ENCODE measurements at regions not wholly inside any gene's neighbourhood (a gene's known extent, or its start where the extent isn't known, plus 50 kb on each side); places are given as distances from the start of the nearest gene placed in this dataset.

- no peak for TF ChIP-seq FOXP2 (optimal IDR thresholded peaks at IDR 0.05; ENCODE audit: borderline replicate concordance, extremely low read depth, extremely low read length, insufficient read depth)
- TF ChIP-seq POLR2AphosphoS5 (IDR thresholded peaks at IDR 0.05; ENCODE audit: low read depth, low read length): no peak
- no peak for TF ChIP-seq SIN3A (IDR thresholded peaks at IDR 0.05; ENCODE audit: borderline replicate concordance, insufficient read depth, low read length)
- TF ChIP-seq REST (IDR thresholded peaks at IDR 0.05; ENCODE audit: insufficient read depth in 1 of 2, low read depth in 2 of 2, low read length in 2 of 2): no peak
- TF ChIP-seq TAF1 (IDR thresholded peaks at IDR 0.05; ENCODE audit: borderline replicate concordance, insufficient read depth, low read length): no peak
Measured at GRCh38 chr16:59848296-59848695, 1114.2 kb upstream of the GOT2 start.

- TF ChIP-seq TAF1 (IDR thresholded peaks at IDR 0.05; ENCODE audit: borderline replicate concordance, insufficient read depth, low read length): no peak
- no peak for TF ChIP-seq POLR2AphosphoS5 (IDR thresholded peaks at IDR 0.05; ENCODE audit: low read depth, low read length)
- no peak for TF ChIP-seq FOXP2 (optimal IDR thresholded peaks at IDR 0.05; ENCODE audit: borderline replicate concordance, extremely low read depth, extremely low read length, insufficient read depth)
- TF ChIP-seq SIN3A (IDR thresholded peaks at IDR 0.05; ENCODE audit: borderline replicate concordance, insufficient read depth, low read length): no peak
- no peak for TF ChIP-seq REST (IDR thresholded peaks at IDR 0.05; ENCODE audit: insufficient read depth in 1 of 2, low read depth in 2 of 2, low read length in 2 of 2)
Measured at GRCh38 chr16:59840169-59840568, 1106.1 kb upstream of the GOT2 start.

GRCh38 chr16:59826767-59827166 lies 1092.7 kb upstream of the GOT2 start:
- TF ChIP-seq SIN3A (IDR thresholded peaks at IDR 0.05; ENCODE audit: borderline replicate concordance, insufficient read depth, low read length): no peak
- TF ChIP-seq POLR2AphosphoS5 (IDR thresholded peaks at IDR 0.05; ENCODE audit: low read depth, low read length): no peak
- no peak for TF ChIP-seq FOXP2 (optimal IDR thresholded peaks at IDR 0.05; ENCODE audit: borderline replicate concordance, extremely low read depth, extremely low read length, insufficient read depth)
- no peak for TF ChIP-seq REST (IDR thresholded peaks at IDR 0.05; ENCODE audit: insufficient read depth in 1 of 2, low read depth in 2 of 2, low read length in 2 of 2)
- TF ChIP-seq TAF1 (IDR thresholded peaks at IDR 0.05; ENCODE audit: borderline replicate concordance, insufficient read depth, low read length): no peak

- TF ChIP-seq TAF1 (IDR thresholded peaks at IDR 0.05; ENCODE audit: borderline replicate concordance, insufficient read depth, low read length): no peak
- TF ChIP-seq REST (IDR thresholded peaks at IDR 0.05; ENCODE audit: insufficient read depth in 1 of 2, low read depth in 2 of 2, low read length in 2 of 2): no peak
- TF ChIP-seq FOXP2 (optimal IDR thresholded peaks at IDR 0.05; ENCODE audit: borderline replicate concordance, extremely low read depth, extremely low read length, insufficient read depth): no peak
- TF ChIP-seq SIN3A (IDR thresholded peaks at IDR 0.05; ENCODE audit: borderline replicate concordance, insufficient read depth, low read length): no peak
- TF ChIP-seq POLR2AphosphoS5 (IDR thresholded peaks at IDR 0.05; ENCODE audit: low read depth, low read length): no peak
Measured at GRCh38 chr16:59783191-59783590, 1049.1 kb upstream of the GOT2 start.

GRCh38 chr16:59773330-59773729 lies 1039.2 kb upstream of the GOT2 start:
- TF ChIP-seq REST (IDR thresholded peaks at IDR 0.05; ENCODE audit: insufficient read depth in 1 of 2, low read depth in 2 of 2, low read length in 2 of 2) (no peak), TAF1 (IDR thresholded peaks at IDR 0.05; ENCODE audit: borderline replicate concordance, insufficient read depth, low read length) (no peak), FOXP2 (optimal IDR thresholded peaks at IDR 0.05; ENCODE audit: borderline replicate concordance, extremely low read depth, extremely low read length, insufficient read depth) (no peak), POLR2AphosphoS5 (IDR thresholded peaks at IDR 0.05; ENCODE audit: low read depth, low read length) (no peak), SIN3A (IDR thresholded peaks at IDR 0.05; ENCODE audit: borderline replicate concordance, insufficient read depth, low read length) (no peak)

Data from PFSK-1 (cell line).